Loucy (cell line): ENCODE measurements at regions not wholly inside any gene's neighbourhood (a gene's known extent, or its start where the extent isn't known, plus 50 kb on each side); places are given as distances from the start of the nearest gene placed in this dataset.
"Not testable (repeated sequence)": the region's sequence is repeated elsewhere in the genome, so short reads cannot be mapped to it uniquely, and the experiment has no call there.

ENCODE experiments used
- H2AFZ ChIP-seq: fragments of 200-600 bp; sonication (generic); 2 replicates; pipeline ENCODE4 v1.6.0; 2016; ENCODE audit warnings: antibody characterized with exemption, mild to moderate bottlenecking, low read length, moderate library complexity
- H3F3A ChIP-seq: fragments of 200-600 bp; 2 replicates; pipeline ENCODE4 v1.6.0; 2016; ENCODE audit warnings: antibody characterized with exemption, low read depth, mild to moderate bottlenecking
- H3K27me3 ChIP-seq: fragments of 200-600 bp; sonication (generic); 2 replicates; pipeline ENCODE4 v1.6.1; 2014; ENCODE audit warnings: low read length, mild to moderate bottlenecking; ENCODE audit not compliant: insufficient read depth, poor library complexity, severe bottlenecking
- H3K36me3 ChIP-seq: fragments of 200-600 bp; sonication (generic); 2 replicates; pipeline ENCODE4 v1.6.1; 2016; ENCODE audit warnings: low read length; ENCODE audit not compliant: insufficient read depth
- H3K4me1 ChIP-seq: fragments of 200-600 bp; sonication (generic); 2 replicates; pipeline ENCODE4 v1.5.1; 2014; ENCODE audit warnings: low read length, mild to moderate bottlenecking; ENCODE audit not compliant: insufficient read depth, poor library complexity, severe bottlenecking
- H3K4me2 ChIP-seq: fragments of 200-600 bp; sonication (generic); 2 replicates; pipeline ENCODE4 v1.6.0; 2014; ENCODE audit warnings: antibody characterized with exemption, low read length, low read depth, mild to moderate bottlenecking; ENCODE audit not compliant: poor library complexity, severe bottlenecking
- H3K4me3 ChIP-seq: fragments of 200-600 bp; sonication (generic); 2 replicates; pipeline ENCODE4 v1.5.1; 2014; ENCODE audit warnings: low read length, mild to moderate bottlenecking, mixed read lengths; ENCODE audit not compliant: poor library complexity, severe bottlenecking
- H3K79me2 ChIP-seq: fragments of 200-600 bp; sonication (generic); 2 replicates; pipeline ENCODE4 v1.6.1; 2014; ENCODE audit warnings: low read length; ENCODE audit not compliant: insufficient read depth
- H3K9ac ChIP-seq: fragments of 200-600 bp; sonication (generic); 2 replicates; pipeline ENCODE4 v1.6.0; 2014; ENCODE audit warnings: mild to moderate bottlenecking, low read depth, low read length, moderate library complexity; ENCODE audit not compliant: poor library complexity, severe bottlenecking
- H3K9me2 ChIP-seq: fragments of 200-600 bp; sonication (generic); replicated peaks from 2 replicates; pipeline ENCODE4 v1.6.1; 2016; ENCODE audit warnings: low read depth, low read length, mixed read lengths
- H3K9me3 ChIP-seq: fragments of 200-600 bp; sonication (generic); 2 replicates; pipeline ENCODE4 v1.6.1; 2014; ENCODE audit warnings: mild to moderate bottlenecking, antibody characterized with exemption, low read length, low read depth; ENCODE audit not compliant: insufficient read depth
- H4K20me1 ChIP-seq: fragments of 200-600 bp; sonication (generic); 2 replicates; pipeline ENCODE4 v1.6.0; 2014; ENCODE audit warnings: antibody characterized with exemption, low read length, mild to moderate bottlenecking; ENCODE audit not compliant: insufficient read depth, poor library complexity, severe bottlenecking
- CTCF ChIP-seq: fragments of 200-600 bp; sonication (generic); conservative IDR thresholded peaks from 2 replicates; pipeline ENCODE4 v1.5.1; 2014; ENCODE audit warnings: mild to moderate bottlenecking, antibody characterized with exemption, low read length
- EZH2phosphoT487 ChIP-seq: fragments of 200-600 bp; IDR thresholded peaks from 2 replicates; pipeline ENCODE4 v1.6.1; 2018; ENCODE audit warnings: antibody characterized with exemption, mild to moderate bottlenecking, moderate library complexity, borderline replicate concordance

GRCh38 chr3:191085091-191085490 is 114.0 kb upstream of the OSTN start:
- TF ChIP-seq CTCF (no peak), EZH2phosphoT487 (no peak)
- H3K9me2 ChIP-seq = no peaks in the 10 kb centered on the region
- no peaks in the 10 kb centered on the region for H3K9me3 ChIP-seq
- H3K79me2 ChIP-seq = no peaks in the 10 kb centered on the region
- H3K9ac ChIP-seq = no peak overlapping the region
- no peaks in the 10 kb centered on the region for H3F3A ChIP-seq
- H4K20me1 ChIP-seq = no peaks in the 10 kb centered on the region
- H2AFZ ChIP-seq = no peak overlapping the region
- H3K4me1 ChIP-seq = no peaks in the 10 kb centered on the region
- H3K4me2 ChIP-seq = no peak overlapping the region
- no peaks in the 10 kb centered on the region for H3K27me3 ChIP-seq
- no peak overlapping the region for H3K4me3 ChIP-seq
- H3K36me3 ChIP-seq = no peaks in the 10 kb centered on the region

- H3K9me2 ChIP-seq, H3K27me3 ChIP-seq, H4K20me1 ChIP-seq, H3K4me2 ChIP-seq, H3K79me2 ChIP-seq, H3K9ac ChIP-seq, H2AFZ ChIP-seq, H3F3A ChIP-seq, H3K4me3 ChIP-seq, H3K36me3 ChIP-seq, H3K4me1 ChIP-seq, H3K9me3 ChIP-seq: not testable (repeated sequence)
Measured at GRCh38 chr3:191078913-191079312, 120.1 kb upstream of the OSTN start.

- no peaks in the 10 kb centered on the region for H3K27me3 ChIP-seq
- no peaks in the 10 kb centered on the region; the same call in 1 of the 2 replicates for H3K9me3 ChIP-seq
- no peak overlapping the region for H3K4me2 ChIP-seq
- no peaks in the 10 kb centered on the region for H3F3A ChIP-seq
- H4K20me1 ChIP-seq = no peaks in the 10 kb centered on the region
- H3K79me2 ChIP-seq = no peaks in the 10 kb centered on the region
- H3K9me2 ChIP-seq = no peaks in the 10 kb centered on the region
- TF ChIP-seq CTCF (no peak), EZH2phosphoT487 (no peak)
- no peak overlapping the region for H3K4me3 ChIP-seq
- H3K4me1 ChIP-seq = no peaks in the 10 kb centered on the region
- no peak overlapping the region for H2AFZ ChIP-seq
- no peaks in the 10 kb centered on the region for H3K36me3 ChIP-seq
- H3K9ac ChIP-seq = no peak overlapping the region
Measured at GRCh38 chr3:191076903-191077552, 122.0 kb upstream of the OSTN start.

- Histone ChIP-seq H3K27me3 (no peaks in the 10 kb centered on the region), H2AFZ (no peak overlapping the region), H3K4me1 (no peaks in the 10 kb centered on the region), H3K4me2 (no peak overlapping the region), H3K4me3 (no peak overlapping the region), H3K9me3 (no peaks in the 10 kb centered on the region; the same call in 1 of the 2 replicates), H3K9ac (no peak overlapping the region), H3K9me2 (no peaks in the 10 kb centered on the region), H3K79me2 (no peaks in the 10 kb centered on the region), H3F3A (no peaks in the 10 kb centered on the region), H3K36me3 (no peaks in the 10 kb centered on the region), H4K20me1 (no peaks in the 10 kb centered on the region)
- TF ChIP-seq EZH2phosphoT487 (no peak), CTCF (no peak)
Measured at GRCh38 chr3:191074511-191074910, 124.5 kb upstream of the OSTN start.
